ENCODE measurements at regions not wholly inside any gene's neighbourhood (a gene's known extent, or its start where the extent isn't known, plus 50 kb on each side); places are given as distances from the start of the nearest gene placed in this dataset.
A peak's percentile ranks its signal among the peaks of the same experiment; 100 is the strongest.

DNA sequence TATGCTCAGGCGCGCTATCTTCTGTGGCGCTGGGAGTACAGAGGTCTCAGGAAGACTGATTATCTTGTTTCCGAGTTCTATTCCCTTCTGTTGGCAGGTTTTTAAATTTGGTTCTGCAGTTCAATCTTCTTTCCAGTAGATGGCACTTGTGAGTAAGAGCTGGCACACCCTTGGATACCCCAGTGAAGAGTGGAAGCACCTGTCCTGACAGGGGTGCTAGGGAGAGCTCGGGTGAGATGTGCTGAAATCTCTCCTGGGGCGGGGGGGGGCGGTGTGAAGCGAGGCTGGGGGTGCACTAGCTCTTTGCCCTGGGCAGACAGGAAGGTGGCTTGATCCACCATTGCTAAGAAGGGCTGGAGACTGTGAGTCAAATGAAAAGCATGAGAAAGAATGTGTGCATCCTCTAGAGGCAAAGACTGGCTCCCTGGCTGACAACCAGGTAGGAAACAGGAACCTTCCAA, 679.9 kb upstream of the CCDC179 start:
- Mint-ChIP-seq H3K4me1 (no peaks in the 10 kb centered on the region), H3K9me3 (peaks cover 4% of the 10 kb centered on the region), H3K36me3 (ENCODE audit: low read depth) (no peaks in the 10 kb centered on the region), H3K4me3 (no peak overlapping the region), H3K27ac (no peak overlapping the region), H3K27me3 (ENCODE audit: low read depth, poor library complexity) (no peaks in the 10 kb centered on the region)
- peak; percentile 36 for DNase-seq
- peak; percentile 75 for TF ChIP-seq CTCF (IDR thresholded peaks at IDR 0.05)

DNA sequence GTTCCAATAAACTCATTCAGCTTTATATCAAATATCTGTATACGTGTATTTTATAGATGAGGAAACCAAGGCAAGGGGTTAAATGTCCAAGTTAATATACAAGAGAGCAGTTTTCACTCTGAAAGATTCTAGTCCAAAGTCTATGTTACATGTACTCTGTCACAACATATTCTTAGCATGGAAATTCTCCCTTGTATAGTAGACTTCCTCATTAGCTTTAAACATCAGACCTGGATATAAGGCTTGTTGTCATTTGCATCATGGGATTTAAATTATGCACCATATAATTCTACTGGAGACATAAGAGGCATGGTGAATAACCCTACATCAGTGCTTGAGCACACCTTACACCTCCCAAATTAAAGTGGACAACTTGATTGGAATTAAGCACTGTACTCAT, 681.9 kb upstream of the CCDC179 start:
- Mint-ChIP-seq H3K27me3 (ENCODE audit: low read depth, poor library complexity) (no peaks in the 10 kb centered on the region), H3K27ac (no peak overlapping the region), H3K9me3 (no peaks in the 10 kb centered on the region), H3K4me3 (no peak overlapping the region), H3K4me1 (no peaks in the 10 kb centered on the region), H3K36me3 (ENCODE audit: low read depth) (no peaks in the 10 kb centered on the region)
- no peak for DNase-seq
- no peak for TF ChIP-seq CTCF (IDR thresholded peaks at IDR 0.05)

GRCh38 chr11:23542816-23543215, 682.5 kb upstream of the CCDC179 start:
- no peak for DNase-seq
- no peak for TF ChIP-seq CTCF (IDR thresholded peaks at IDR 0.05)
- no peaks in the 10 kb centered on the region for H3K9me3 Mint-ChIP-seq
- H3K4me3 Mint-ChIP-seq, result no peak overlapping the region
- no peaks in the 10 kb centered on the region for H3K4me1 Mint-ChIP-seq
- no peaks in the 10 kb centered on the region for H3K27me3 Mint-ChIP-seq (ENCODE audit: low read depth, poor library complexity)
- no peak overlapping the region for H3K27ac Mint-ChIP-seq
- no peaks in the 10 kb centered on the region for H3K36me3 Mint-ChIP-seq (ENCODE audit: low read depth)

GRCh38 chr11:23543651-23544222, 683.5 kb upstream of the CCDC179 start:
- H3K36me3 Mint-ChIP-seq (ENCODE audit: low read depth), result no peaks in the 10 kb centered on the region
- H3K27ac Mint-ChIP-seq, result no peak overlapping the region

DNA sequence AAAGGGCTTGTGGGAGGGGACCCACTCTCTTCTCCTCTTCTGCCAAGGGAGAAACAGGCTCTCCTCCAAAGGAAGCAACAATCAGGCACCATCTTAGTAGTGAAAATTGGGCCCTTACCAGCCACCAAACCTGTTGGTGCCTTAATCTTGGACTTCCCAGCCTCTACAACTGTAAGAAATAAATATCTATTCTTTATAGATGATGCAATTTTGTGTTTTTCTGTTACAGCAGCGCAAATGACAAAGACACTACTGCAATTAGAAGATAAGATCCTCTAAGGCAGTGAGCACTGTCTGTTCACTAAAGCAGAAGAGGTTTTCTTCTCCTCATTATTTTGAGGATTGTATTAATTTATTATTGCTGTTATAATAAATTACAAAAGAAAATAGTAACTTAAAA, 691.4 kb upstream of the CCDC179 start:
- TF ChIP-seq CTCF (IDR thresholded peaks at IDR 0.05), result no peak
- DNase-seq, result no peak
- peaks cover 10% of the 10 kb centered on the region for H3K27me3 Mint-ChIP-seq (ENCODE audit: low read depth, poor library complexity)
- no peaks in the 10 kb centered on the region for H3K4me1 Mint-ChIP-seq
- no peak overlapping the region for H3K27ac Mint-ChIP-seq
- H3K4me3 Mint-ChIP-seq, result no peak overlapping the region
- H3K9me3 Mint-ChIP-seq, result no peaks in the 10 kb centered on the region
- no peaks in the 10 kb centered on the region for H3K36me3 Mint-ChIP-seq (ENCODE audit: low read depth)

More at GRCh38 chr11:23543651-23544222, 683.5 kb upstream of the CCDC179 start:
- no peak overlapping the region for H3K4me3 Mint-ChIP-seq
- no peak for TF ChIP-seq CTCF (IDR thresholded peaks at IDR 0.05)
- DNase-seq, result no peak
- H3K27me3 Mint-ChIP-seq (ENCODE audit: low read depth, poor library complexity), result no peaks in the 10 kb centered on the region
- H3K4me1 Mint-ChIP-seq, result no peaks in the 10 kb centered on the region
- no peaks in the 10 kb centered on the region for H3K9me3 Mint-ChIP-seq

DNA sequence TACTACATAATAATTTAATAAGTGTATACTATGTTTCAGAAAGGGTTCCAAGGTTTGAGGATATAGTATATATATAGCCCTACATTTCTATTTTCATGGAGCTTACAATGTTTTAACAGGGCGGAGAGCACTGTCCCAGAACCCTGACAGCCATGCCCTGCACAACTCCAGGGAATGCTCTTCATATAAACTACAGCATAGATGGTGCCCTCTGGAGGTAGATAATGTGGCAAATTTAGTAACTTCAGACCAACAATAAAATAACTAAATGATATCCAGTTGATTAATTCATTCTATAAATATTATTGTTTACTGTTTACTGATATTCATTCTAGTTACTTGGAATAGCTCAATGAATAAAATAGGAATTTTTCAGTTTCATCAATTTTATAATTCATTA, 693.7 kb upstream of the CCDC179 start:
- Mint-ChIP-seq H3K4me3 (no peak overlapping the region), H3K4me1 (no peaks in the 10 kb centered on the region), H3K9me3 (no peaks in the 10 kb centered on the region), H3K27ac (no peak overlapping the region), H3K36me3 (ENCODE audit: low read depth) (no peaks in the 10 kb centered on the region), H3K27me3 (ENCODE audit: low read depth, poor library complexity) (peaks cover 10% of the 10 kb centered on the region)
- TF ChIP-seq CTCF (IDR thresholded peaks at IDR 0.05), result no peak
- no peak for DNase-seq
